Adrenal gland (tissue), 9 donors: ENCODE measurements at regions not wholly inside any gene's neighbourhood (a gene's known extent, or its start where the extent isn't known, plus 50 kb on each side); places are given as distances from the start of the nearest gene placed in this dataset.

Source experiments
- DNase-seq, 7 donors: peaks; one replicate each; pipeline ENCODE4 v3.0.0-alpha.2; 2019 to 2020
- H3K27ac ChIP-seq, 5 donors: fragments of 200-600 bp; sonication (generic) in 4 of 5; 1 replicate in 3 of 5; 2 replicates in 2 of 5; pipeline versions ENCODE4 v1.5.1 to v1.8.0; 2016 to 2020; ENCODE audit warnings: mild to moderate bottlenecking in 1 of 5
- H3K27me3 ChIP-seq: fragments of 200-600 bp; 2 replicates; pipeline ENCODE4 v1.8.0; 2021
- H3K36me3 ChIP-seq, 2 donors: fragments of 200-600 bp; replicated peaks in 1 of 2; 1 replicate in 1 of 2; 2 replicates in 1 of 2; pipeline versions ENCODE4 v1.5.1 to v1.8.0; 2018 to 2022
- H3K4me1 ChIP-seq, 2 donors: fragments of 200-600 bp; replicated peaks in 1 of 2; 1 replicate in 1 of 2; 2 replicates in 1 of 2; pipeline versions ENCODE4 v1.5.1 to v1.8.0; 2018 to 2021
- H3K4me3 ChIP-seq, 4 donors: fragments of 200-600 bp; sonication (generic) in 3 of 4; one replicate each; pipeline ENCODE4 v1.5.1; 2016 to 2018
- H3K9me3 ChIP-seq, 3 donors: fragments of 200-600 bp; sonication (generic) in 1 of 3; replicated peaks in 1 of 3; 1 replicate in 2 of 3; 2 replicates in 1 of 3; pipeline versions ENCODE4 v1.5.1 to v1.8.0; 2016 to 2021
- POLR2A ChIP-seq, 2 donors: fragments of 450-650 bp; IDR thresholded peaks; one replicate each; pipeline ENCODE4 v1.6.1; 2017; ENCODE audit warnings: antibody characterized with exemption in 2 of 2, mild to moderate bottlenecking in 2 of 2, moderate library complexity in 1 of 2
- WGBS, 4 donors: extraction: QIAGEN DNeasy Blood & Tissue Kit in 2 of 4; methylation state at CpG; one replicate each; pipeline versions ENCODE4 v1.1.5 to v1.1.7; 2013 to 2017; 5-methylcytosine and 5-hydroxymethylcytosine counted together
- intact Hi-C, 2 donors: fragments of 100-400 bp; cut with DNase I; formaldehyde crosslinking; loops; one replicate each; pipeline versions ENCODE4 v1.14.1 to v1.15.0; 2022 to 2023
- TF ChIP-seq, protein P1 (sequence below), 6 experiments: fragments of 450-650 bp in 4 of 6; fragments of 200-600 bp in 2 of 6; sonication (generic) in 1 of 6; IDR thresholded peaks; 1 replicate in 5 of 6; 2 replicates in 1 of 6; pipeline versions ENCODE4 v1.5.1 to v1.8.0; 2016 to 2021; ENCODE audit warnings: antibody characterized with exemption in 6 of 6, mild to moderate bottlenecking in 2 of 6, moderate library complexity in 1 of 6
- donor health status: healthy with polysubstance abuse.
- donor health status: Bipolar disorder and iron deficiency.
- donor health status: DM: yes; HTN: yes; CAD: no.
- donor health status: DM: no; HTN: no; CAD: no.
- donor health status: DM: no; HTN: no; CAD: no.

DNA sequence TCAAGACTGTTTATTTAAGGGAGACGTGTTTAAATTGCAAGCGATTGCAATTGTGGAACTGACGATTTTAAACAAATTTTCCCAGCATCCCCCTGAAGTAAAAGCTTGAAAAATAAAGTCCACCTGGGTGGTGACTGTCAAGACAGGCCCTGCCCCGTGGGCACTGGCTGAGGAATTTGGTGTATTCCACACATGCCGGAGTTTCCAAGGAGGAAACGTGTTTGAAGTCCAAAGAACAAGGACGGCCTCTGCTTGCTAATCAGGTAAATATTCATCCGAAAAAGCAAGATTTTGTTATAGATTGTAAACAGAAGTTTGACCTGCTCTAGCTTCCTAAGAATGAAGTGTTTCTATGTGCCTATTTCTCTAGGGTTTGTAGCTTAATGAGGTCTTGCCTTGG is 505.1 kb downstream of the QKI start:
- H3K4me3 ChIP-seq: no peak overlapping the region
- H3K36me3 ChIP-seq: no peaks in the 10 kb centered on the region
- no peaks in the 10 kb centered on the region for H3K4me1 ChIP-seq
- no peak for DNase-seq
- 79 to 81% (median 80%) methylated on average over 8 of the region's 8 CpGs for WGBS, 4 donors
- TF ChIP-seq, protein P1, sequence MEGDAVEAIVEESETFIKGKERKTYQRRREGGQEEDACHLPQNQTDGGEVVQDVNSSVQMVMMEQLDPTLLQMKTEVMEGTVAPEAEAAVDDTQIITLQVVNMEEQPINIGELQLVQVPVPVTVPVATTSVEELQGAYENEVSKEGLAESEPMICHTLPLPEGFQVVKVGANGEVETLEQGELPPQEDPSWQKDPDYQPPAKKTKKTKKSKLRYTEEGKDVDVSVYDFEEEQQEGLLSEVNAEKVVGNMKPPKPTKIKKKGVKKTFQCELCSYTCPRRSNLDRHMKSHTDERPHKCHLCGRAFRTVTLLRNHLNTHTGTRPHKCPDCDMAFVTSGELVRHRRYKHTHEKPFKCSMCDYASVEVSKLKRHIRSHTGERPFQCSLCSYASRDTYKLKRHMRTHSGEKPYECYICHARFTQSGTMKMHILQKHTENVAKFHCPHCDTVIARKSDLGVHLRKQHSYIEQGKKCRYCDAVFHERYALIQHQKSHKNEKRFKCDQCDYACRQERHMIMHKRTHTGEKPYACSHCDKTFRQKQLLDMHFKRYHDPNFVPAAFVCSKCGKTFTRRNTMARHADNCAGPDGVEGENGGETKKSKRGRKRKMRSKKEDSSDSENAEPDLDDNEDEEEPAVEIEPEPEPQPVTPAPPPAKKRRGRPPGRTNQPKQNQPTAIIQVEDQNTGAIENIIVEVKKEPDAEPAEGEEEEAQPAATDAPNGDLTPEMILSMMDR (IDR thresholded peaks at IDR 0.05): no peak
- TF ChIP-seq POLR2A (IDR thresholded peaks at IDR 0.05): no peak
- intact Hi-C loops: no loop called here
- no peaks in the 10 kb centered on the region for H3K27me3 ChIP-seq
- no peaks in the 10 kb centered on the region for H3K9me3 ChIP-seq
- no peak overlapping the region for H3K27ac ChIP-seq

DNA sequence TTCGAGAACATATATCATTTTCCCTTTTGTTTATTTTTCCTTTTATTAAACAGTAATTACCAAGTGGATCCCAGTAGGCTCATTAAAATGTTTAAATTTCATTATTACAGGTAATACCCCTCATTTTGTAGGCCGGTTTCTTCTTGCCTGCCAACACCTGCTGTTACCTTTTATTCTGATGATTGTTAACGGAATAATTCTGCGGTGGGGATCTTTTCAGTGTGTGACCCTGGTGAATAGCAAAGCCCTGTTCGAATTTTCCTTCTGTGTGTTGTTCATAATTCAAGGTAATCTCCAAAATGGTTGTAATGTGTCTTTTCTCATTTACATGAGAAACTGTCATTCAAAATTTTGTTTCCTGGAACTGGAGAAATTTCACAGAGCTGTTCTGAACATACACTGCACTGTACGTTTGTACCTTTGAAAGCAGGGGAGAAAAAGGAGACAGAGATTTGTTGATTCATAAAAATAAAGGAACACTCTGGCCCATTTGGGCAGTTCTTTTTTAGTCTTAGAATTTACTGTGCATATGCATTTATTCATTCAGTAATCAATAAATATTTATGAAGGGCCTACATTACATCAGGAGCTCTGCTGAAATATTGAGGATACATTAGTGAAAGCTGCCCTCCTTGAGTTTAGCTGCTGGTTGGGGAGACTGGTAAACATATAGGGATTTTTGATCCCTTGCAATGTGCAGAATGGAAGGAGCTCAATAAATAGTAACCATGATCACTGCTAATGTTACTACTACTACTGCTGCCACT is 502.0 kb downstream of the QKI start:
- Histone ChIP-seq H3K27ac (no peak overlapping the region), H3K4me1 (no peaks in the 10 kb centered on the region), H3K27me3 (no peaks in the 10 kb centered on the region), H3K9me3 (no peaks in the 10 kb centered on the region), H3K4me3 (no peak overlapping the region), H3K36me3 (no peaks in the 10 kb centered on the region)
- TF ChIP-seq POLR2A (IDR thresholded peaks at IDR 0.05): no peak
- TF ChIP-seq, protein P1 (IDR thresholded peaks at IDR 0.05): no peak
- WGBS, 4 donors: 86 to 91% (median 88%) methylated on average over 6 of the region's 6 CpGs
- intact Hi-C loops: no loop called here
- no peak for DNase-seq

DNA sequence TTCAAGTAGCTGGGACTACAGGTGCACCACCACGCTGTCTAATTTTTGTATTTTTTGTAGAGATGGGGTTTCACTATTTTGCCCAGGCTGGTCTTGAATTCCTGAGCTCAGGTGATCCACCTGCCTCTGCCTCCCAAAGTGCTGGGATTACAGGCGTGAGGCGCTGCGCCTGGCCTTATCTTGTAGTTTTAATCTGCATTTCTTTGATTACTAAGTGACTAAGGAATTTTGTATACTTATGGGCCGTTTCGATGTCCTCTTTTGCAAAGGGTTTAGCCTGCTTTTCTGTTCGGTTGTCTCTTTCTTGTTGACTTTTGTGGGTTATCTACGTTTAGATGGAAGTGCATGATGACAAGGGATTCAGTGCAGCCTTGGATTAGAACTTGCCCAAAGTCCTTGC is 500.6 kb downstream of the QKI start:
- Histone ChIP-seq H3K36me3 (no peaks in the 10 kb centered on the region), H3K27me3 (no peaks in the 10 kb centered on the region), H3K9me3 (no peaks in the 10 kb centered on the region), H3K27ac (no peak overlapping the region), H3K4me3 (no peak overlapping the region), H3K4me1 (no peaks in the 10 kb centered on the region)
- intact Hi-C loops: no loop called here
- no peak for DNase-seq
- TF ChIP-seq, protein P1 (IDR thresholded peaks at IDR 0.05): no peak
- no peak for TF ChIP-seq POLR2A (IDR thresholded peaks at IDR 0.05)
- 83 to 91% (median 86%) methylated on average over 8 of the region's 8 CpGs for WGBS, 4 donors

DNA sequence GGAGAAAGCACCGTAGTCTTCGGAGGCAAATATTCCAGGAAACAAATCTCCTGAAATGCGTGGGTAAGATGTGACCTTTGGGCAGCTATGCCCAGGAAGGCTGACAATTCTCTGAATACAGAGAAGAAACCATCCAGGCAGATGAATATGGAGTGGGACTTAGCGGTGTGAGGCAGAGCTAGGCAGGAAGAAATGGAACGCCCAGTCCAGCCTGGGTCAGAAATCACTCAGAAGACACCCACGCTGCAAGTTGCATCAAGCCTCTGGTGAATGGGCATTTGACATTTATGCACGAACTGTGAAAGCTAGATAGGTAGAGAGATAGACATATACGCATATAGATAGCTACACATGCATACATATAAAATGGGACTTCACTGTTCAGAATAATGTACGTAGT is 498.5 kb downstream of the QKI start:
- Histone ChIP-seq H3K4me1 (no peaks in the 10 kb centered on the region), H3K27ac (no peak overlapping the region), H3K36me3 (no peaks in the 10 kb centered on the region), H3K9me3 (no peaks in the 10 kb centered on the region), H3K27me3 (no peaks in the 10 kb centered on the region), H3K4me3 (no peak overlapping the region)
- TF ChIP-seq, protein P1 (IDR thresholded peaks at IDR 0.05): no peak
- TF ChIP-seq POLR2A (IDR thresholded peaks at IDR 0.05): no peak
- WGBS, 4 donors: 80 to 86% (median 84%) methylated on average over 9 of the region's 9 CpGs
- intact Hi-C loops: no loop called here
- DNase-seq: no peak
